Nephron progenitor cell (in vitro differentiated cells): ENCODE measurements at regions not wholly inside any gene's neighbourhood (a gene's known extent, or its start where the extent isn't known, plus 50 kb on each side); places are given as distances from the start of the nearest gene placed in this dataset.

Experiments
- DNase-seq: peaks from one replicate; pipeline ENCODE4 v3.0.0; 2021
- H3K27ac Mint-ChIP-seq: 2 replicates; pipeline ENCODE4 v1.8.0; 2021; ENCODE audit warnings: mild to moderate bottlenecking, moderate library complexity, mixed read lengths
- H3K27me3 Mint-ChIP-seq: 2 replicates; pipeline ENCODE4 v1.8.0; 2021; ENCODE audit warnings: mild to moderate bottlenecking, low read depth, mixed read lengths; ENCODE audit not compliant: poor library complexity
- H3K36me3 Mint-ChIP-seq: 2 replicates; pipeline ENCODE4 v1.8.0; 2021; ENCODE audit warnings: low read depth, mixed read lengths
- H3K4me1 Mint-ChIP-seq: 2 replicates; pipeline ENCODE4 v1.8.0; 2021; ENCODE audit warnings: mixed read lengths
- H3K4me3 Mint-ChIP-seq: 2 replicates; pipeline ENCODE4 v1.8.0; 2021; ENCODE audit warnings: mild to moderate bottlenecking, moderate library complexity, mixed read lengths
- H3K9me3 Mint-ChIP-seq: 2 replicates; pipeline ENCODE4 v1.8.0; 2021; ENCODE audit warnings: mild to moderate bottlenecking, moderate library complexity, mixed read lengths
- CTCF ChIP-seq: fragments of 200-600 bp; sonication (generic); IDR thresholded peaks from 2 replicates; pipeline ENCODE4 v1.5.0; 2021; ENCODE audit warnings: antibody characterized with exemption

- no peak overlapping the region for H3K27ac Mint-ChIP-seq
- H3K4me3 Mint-ChIP-seq = no peak overlapping the region
- no peaks in the 10 kb centered on the region for H3K36me3 Mint-ChIP-seq
- no peak for DNase-seq
- TF ChIP-seq CTCF = no peak
- H3K9me3 Mint-ChIP-seq = no peaks in the 10 kb centered on the region
- H3K27me3 Mint-ChIP-seq = peaks cover 5% of the 10 kb centered on the region
- peaks cover 35% of the 10 kb centered on the region for H3K4me1 Mint-ChIP-seq
Observed at GRCh38 chr6:2378046-2378657, 132.7 kb upstream of the GMDS start.

GRCh38 chr6:2376429-2377355 lies 131.3 kb upstream of the GMDS start:
- Mint-ChIP-seq H3K4me1 (peaks cover 31% of the 10 kb centered on the region), H3K36me3 (no peaks in the 10 kb centered on the region), H3K9me3 (no peaks in the 10 kb centered on the region), H3K4me3 (no peak overlapping the region), H3K27ac (no peak overlapping the region), H3K27me3 (peaks cover 5% of the 10 kb centered on the region)
- DNase-seq = no peak
- no peak for TF ChIP-seq CTCF

DNA sequence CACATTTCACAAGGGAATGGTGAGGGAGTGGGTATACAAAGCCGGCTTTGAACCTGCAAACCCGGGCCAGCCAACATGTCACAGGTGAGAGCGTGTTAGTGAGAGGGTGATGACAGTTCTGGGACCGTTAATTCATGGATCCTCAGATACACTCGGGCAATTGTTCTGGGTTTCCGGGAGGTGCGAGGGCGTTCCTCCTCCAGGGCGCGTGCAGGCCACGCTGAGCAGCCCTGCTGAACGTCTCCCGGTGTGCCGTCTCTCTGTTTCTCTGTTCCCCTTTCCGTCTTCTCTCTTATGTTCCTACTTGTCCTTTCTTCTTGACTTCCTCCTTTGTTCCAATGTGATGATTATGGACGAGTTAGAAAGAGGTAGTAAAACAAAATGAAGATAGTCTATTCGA lies 130.0 kb upstream of the GMDS start:
- Mint-ChIP-seq H3K36me3 (no peaks in the 10 kb centered on the region), H3K4me3 (no peak overlapping the region), H3K4me1 (peaks cover 28% of the 10 kb centered on the region), H3K9me3 (no peaks in the 10 kb centered on the region), H3K27me3 (peaks cover 5% of the 10 kb centered on the region), H3K27ac (no peak overlapping the region)
- DNase-seq = no peak
- no peak for TF ChIP-seq CTCF

DNA sequence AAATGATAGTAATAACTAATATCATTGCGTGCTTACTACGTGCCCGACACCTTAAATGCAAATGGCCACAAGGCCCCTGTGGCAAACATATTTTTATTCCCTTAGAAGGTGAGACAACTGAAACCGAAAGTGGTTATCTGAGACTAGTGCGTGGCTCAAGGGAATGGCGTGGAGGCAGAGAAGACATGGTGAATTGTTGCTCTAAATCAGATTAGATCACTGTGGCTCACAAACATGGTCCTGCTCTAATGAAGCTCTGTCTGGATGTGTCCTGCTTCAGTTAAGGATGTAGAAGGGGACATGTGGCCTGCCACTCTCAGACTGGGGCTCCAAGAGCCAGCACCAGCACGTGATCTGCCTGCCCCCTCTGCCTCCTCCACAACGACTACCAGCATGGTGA lies 124.2 kb upstream of the GMDS start:
- H3K27me3 Mint-ChIP-seq = peaks cover under 1% of the 10 kb centered on the region
- H3K4me1 Mint-ChIP-seq = no peaks in the 10 kb centered on the region
- H3K27ac Mint-ChIP-seq = no peak overlapping the region
- no peak for DNase-seq
- H3K9me3 Mint-ChIP-seq = no peaks in the 10 kb centered on the region
- no peak for TF ChIP-seq CTCF
- H3K4me3 Mint-ChIP-seq = no peak overlapping the region
- no peaks in the 10 kb centered on the region for H3K36me3 Mint-ChIP-seq

- Mint-ChIP-seq H3K4me3 (no peak overlapping the region), H3K4me1 (no peaks in the 10 kb centered on the region), H3K27me3 (no peaks in the 10 kb centered on the region), H3K9me3 (peaks cover 9% of the 10 kb centered on the region), H3K27ac (no peak overlapping the region), H3K36me3 (peaks cover 14% of the 10 kb centered on the region)
- no peak for TF ChIP-seq CTCF
- no peak for DNase-seq
Observed at GRCh38 chr6:2363211-2363610, 117.8 kb upstream of the GMDS start.

- H3K27me3 Mint-ChIP-seq = peaks cover 7% of the 10 kb centered on the region
Observed at GRCh38 chr6:2361195-2361594, 115.8 kb upstream of the GMDS start.

More at GRCh38 chr6:2361195-2361594, 115.8 kb upstream of the GMDS start:
- Mint-ChIP-seq H3K36me3 (peaks cover 14% of the 10 kb centered on the region), H3K4me3 (no peak overlapping the region), H3K27ac (no peak overlapping the region), H3K9me3 (peaks cover 9% of the 10 kb centered on the region), H3K4me1 (no peaks in the 10 kb centered on the region)
- DNase-seq = no peak
- TF ChIP-seq CTCF = no peak
